GM12891 (cell line): ENCODE measurements at regions not wholly inside any gene's neighbourhood (a gene's known extent, or its start where the extent isn't known, plus 50 kb on each side); places are given as distances from the start of the nearest gene placed in this dataset.

Experiments
- PAX5 ChIP-seq: IDR thresholded peaks from 2 replicates; pipeline ENCODE4 v1.6.1; 2011; ENCODE audit warnings: low read length, moderate library complexity, mild to moderate bottlenecking; ENCODE audit not compliant: insufficient read depth, severe bottlenecking
- POLR2A ChIP-seq: IDR thresholded peaks from 2 replicates; pipeline ENCODE4 v1.6.1; 2011; ENCODE audit warnings: low read depth, low read length, control low read depth
- POU2F2 ChIP-seq: IDR thresholded peaks from 2 replicates; pipeline ENCODE4 v1.6.1; 2011; ENCODE audit warnings: low read depth, mild to moderate bottlenecking, control low read depth, low read length, moderate library complexity
- SPI1 ChIP-seq: IDR thresholded peaks from 2 replicates; pipeline ENCODE4 v1.6.1; 2011; ENCODE audit warnings: low read depth, low read length, control low read depth
- TAF1 ChIP-seq: IDR thresholded peaks from 2 replicates; pipeline ENCODE4 v1.6.1; 2011; ENCODE audit warnings: low read depth, low read length, control low read depth

DNA sequence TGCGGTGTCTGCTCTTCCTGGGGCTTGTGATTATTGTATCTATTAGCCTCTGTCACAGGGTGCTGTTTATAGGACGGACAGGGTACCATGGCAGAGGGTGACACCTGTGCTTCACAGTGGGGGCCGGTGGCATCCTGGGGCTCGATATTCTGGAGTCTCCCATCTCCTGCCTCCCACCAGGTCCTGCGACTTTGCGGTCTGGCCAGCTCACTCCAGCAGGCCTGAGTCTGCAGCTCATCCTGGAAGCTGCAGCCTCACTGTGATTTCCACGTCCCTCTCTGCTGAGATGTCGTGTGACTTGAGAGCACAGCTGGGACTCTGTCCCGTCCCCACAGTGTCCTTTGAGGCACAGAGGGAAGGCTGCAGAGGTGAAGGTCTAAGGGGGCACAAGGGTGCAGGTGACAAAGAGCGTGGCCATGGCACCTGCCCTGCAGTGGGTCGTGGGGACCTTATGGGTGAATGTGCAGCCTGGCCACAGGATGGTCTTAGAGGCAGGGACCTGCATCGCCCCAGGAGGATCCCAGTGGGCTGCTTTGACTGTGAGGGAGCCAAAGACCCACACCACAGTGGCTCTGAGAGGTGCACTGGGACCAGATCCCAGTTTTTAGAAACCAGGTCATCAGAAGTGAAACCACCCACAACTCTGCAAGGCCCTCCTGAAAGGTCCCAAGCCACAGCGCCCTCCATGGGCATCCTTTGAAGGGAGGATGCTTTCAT, 172.8 kb downstream of the KLF13 start:
- TF ChIP-seq TAF1 = no peak
- no peak for TF ChIP-seq POLR2A
- no peak for TF ChIP-seq PAX5
- TF ChIP-seq POU2F2 = no peak
- no peak for TF ChIP-seq SPI1
